Femur (tissue), 1 donor: ENCODE measurements at regions not wholly inside any gene's neighbourhood (a gene's known extent, or its start where the extent isn't known, plus 50 kb on each side); places are given as distances from the start of the nearest gene placed in this dataset.
"Not testable (repeated sequence)": the region's sequence is repeated elsewhere in the genome, so short reads cannot be mapped to it uniquely, and the experiment has no call there.

Experiments
- DNase-seq: peaks from one replicate; pipeline ENCODE4 v3.0.0-alpha.2; 2017

GRCh38 chr15:23750179-23750578 is 63.1 kb upstream of the NDN start:
- no peak for DNase-seq

DNA sequence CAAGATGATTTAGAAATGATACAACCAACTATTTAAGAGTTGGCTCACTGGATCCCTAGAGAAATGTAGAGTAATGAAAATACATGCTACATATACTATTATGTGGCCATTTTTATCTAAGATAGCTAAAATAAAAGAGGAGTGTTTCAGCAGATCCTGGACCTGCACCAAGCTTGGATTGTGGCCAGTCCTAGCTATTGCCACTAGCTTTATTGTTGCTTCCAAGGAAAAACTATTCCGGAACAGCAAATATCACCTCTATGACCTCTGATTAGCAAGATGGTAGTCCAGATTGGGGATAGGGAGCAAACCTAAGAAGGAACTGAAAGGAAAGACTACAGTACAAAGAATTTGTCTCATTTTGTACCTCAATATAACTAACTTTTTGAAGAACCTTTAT is 63.7 kb upstream of the NDN start:
- no peak for DNase-seq

- no peak for DNase-seq
These were observed 66.1 kb upstream of the NDN start for GRCh38 chr15:23753248-23753647.

- DNase-seq = no peak
These were observed 71.8 kb upstream of the NDN start for GRCh38 chr15:23758891-23759290.

DNA sequence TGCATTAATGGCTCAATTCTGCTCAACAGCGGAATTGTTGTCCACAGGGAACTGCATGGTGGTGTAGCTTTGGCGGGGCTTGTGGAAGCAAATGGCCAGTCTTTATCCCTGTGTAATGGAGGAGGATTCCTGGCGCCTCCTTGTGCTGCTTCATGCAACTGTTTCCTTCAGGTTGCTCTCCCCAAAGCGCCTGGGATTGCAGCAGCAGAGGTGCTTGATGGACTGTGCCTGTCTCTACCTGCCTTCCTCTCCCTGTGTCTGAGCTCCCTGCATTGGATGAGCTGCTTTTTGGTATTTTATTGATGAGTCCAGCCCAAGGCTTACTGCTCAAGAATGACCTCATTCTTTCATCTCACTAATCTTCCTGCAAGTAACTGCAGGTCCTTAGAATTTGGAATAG is 72.9 kb upstream of the NDN start:
- DNase-seq = no peak

DNA sequence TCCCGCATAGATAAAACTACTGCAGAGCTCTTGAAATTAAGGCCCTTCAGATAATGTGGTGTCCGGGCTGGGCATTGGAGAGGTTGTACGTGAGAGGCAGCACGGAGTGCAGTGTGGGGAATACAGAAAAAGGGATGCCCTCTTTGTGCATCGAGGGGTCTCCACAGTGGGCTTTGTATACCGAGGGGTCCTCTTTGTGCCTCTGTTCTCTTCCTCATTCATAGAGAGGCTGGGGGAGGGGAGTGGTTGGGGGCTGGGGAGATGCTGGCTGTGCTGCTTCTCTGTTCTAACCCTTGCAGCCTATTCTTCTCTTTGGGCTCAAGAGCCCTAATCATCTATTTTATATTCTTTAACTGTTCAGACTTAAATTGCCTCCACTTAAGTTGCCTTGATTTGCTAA is 74.3 kb upstream of the NDN start:
- no peak for DNase-seq

DNA sequence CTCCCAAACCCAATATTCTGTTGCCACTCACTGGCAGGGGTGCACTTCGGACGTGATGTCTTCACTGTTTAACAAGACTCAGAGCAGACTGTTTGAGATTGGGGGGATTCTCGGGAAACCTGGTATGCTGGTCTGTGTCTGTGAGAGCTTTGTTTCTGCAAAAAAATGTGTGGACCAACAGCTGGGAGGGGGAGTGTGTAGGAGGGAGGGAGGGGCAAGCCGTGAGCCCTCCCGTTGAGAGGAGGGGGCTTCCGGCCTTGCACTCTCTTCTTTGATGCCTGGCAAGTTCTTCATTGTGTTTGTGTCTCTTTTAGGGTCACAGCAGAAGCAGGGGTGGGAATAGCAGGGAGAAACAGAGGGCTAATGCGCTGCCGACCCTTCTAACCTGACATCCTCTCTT is 74.9 kb upstream of the NDN start:
- DNase-seq = no peak

GRCh38 chr15:23763021-23763420 is 75.9 kb upstream of the NDN start:
- DNase-seq = no peak

GRCh38 chr15:23764306-23764705 is 77.2 kb upstream of the NDN start:
- DNase-seq = no peak

GRCh38 chr15:23764716-23765115 is 77.6 kb upstream of the NDN start:
- DNase-seq = no peak

DNA sequence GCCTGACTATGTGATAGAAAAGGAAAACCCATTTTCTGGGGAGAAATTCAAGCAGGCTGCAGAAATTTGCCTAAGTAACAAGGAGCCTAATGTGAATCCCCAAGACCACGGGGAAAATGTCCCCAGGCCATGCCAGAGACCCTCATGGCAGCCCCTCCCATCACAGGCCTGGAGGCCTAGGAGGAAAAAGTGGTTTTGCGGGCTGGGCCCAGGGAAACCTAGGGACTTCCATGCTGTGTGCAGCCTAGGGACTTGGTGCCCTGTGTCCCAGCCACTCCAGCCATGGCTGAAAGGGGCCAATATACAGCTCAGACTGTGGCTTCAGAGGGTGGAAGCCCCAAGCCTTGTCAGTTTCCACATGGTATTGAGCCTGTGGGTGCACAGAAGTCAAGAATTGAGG is 79.7 kb upstream of the NDN start:
- DNase-seq = not testable (repeated sequence)

GRCh38 chr15:23773093-23773492 is 86.0 kb upstream of the NDN start:
- no peak for DNase-seq

- no peak for DNase-seq
These were observed 100.4 kb upstream of the NDN start for GRCh38 chr15:23787346-23788105.

DNA sequence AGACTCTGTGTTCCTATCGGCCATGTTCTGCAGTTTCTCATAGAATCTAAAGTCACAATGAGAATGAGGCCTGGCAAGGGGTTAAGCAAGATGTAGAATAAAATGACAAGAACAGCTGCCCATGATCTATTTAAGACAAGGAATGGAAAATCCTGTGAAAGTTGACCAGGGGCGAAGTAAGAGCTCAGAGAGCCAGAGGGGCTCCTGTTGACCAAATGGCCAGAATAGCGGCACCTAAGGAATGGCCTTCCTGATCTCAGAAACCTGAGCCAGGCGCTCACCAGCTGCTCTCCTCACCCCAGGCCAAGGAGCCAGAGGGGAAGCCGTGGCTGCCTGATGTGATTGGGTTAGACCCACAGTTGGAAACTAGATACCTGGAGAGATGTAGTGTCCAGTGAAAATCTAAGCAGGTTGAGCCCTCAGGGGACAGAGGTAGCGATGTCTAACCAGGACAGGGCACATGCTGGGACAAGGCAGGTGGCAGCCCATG is 106.1 kb upstream of the NDN start:
- DNase-seq = no peak

- peak; percentile 38 for DNase-seq
These were observed 110.8 kb upstream of the NDN start for GRCh38 chr15:23797747-23798446.

DNA sequence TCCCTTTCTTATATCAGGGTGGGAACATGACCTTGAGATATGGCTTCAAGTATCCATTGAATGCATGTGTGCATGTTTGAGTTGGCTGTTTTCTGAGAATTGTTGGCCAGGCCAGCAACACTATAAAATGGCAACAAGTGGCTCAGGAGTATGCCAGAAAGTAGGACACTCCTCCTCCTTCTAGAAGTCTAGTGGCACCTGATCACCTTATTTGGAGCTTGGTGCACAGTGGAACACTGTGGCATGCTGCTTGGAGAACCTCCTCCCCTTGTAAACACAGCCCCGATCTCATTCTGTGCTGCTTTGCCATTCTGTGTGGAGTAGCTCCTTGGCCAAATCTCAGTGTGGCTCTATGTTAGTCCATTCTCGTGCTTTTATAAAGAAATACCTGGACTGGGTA is 114.8 kb upstream of the NDN start:
- DNase-seq = no peak

GRCh38 chr15:23802896-23803435 is 115.9 kb upstream of the NDN start:
- not testable (repeated sequence) for DNase-seq

GRCh38 chr15:23806980-23807379 is 119.9 kb upstream of the NDN start:
- DNase-seq = no peak

GRCh38 chr15:23823508-23823907 is 136.4 kb upstream of the NDN start:
- DNase-seq = no peak

DNA sequence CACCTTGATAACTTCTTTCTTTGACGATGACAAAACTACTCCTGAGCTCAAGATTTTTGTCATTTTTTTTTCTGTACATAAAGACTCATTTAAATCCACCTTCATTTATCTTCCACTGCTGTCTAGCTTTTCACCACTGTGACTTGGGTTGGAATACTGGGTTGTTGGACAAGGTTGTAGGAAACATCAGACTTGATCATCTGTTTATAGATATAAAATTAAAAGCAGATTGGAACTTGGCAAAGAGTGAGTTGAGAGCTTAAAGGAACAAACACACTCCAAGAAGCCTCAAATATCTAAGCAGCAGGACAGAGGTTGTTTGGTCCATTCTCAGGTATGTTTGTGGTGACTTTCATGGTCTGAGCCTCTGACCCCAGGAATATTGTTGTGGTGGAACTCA is 141.7 kb upstream of the NDN start:
- no peak for DNase-seq

DNA sequence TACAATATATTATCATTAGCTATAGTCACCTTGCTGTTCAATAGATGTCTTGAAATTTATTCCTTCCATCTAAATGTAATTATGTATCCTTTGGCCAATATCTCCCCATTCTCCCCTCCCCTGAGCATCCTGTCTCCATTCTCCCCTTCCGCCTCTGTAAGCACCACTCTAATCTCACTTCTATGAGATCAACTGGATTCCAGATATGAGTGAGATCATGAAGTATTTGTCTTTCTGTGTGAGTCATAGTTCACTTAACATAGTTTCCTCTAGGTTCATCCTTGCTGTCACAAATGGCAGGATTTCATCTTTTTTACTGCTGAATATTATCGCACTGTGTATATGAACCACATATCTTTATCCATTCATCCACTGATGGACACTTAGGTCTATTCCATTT is 148.8 kb upstream of the NDN start:
- no peak for DNase-seq

DNA sequence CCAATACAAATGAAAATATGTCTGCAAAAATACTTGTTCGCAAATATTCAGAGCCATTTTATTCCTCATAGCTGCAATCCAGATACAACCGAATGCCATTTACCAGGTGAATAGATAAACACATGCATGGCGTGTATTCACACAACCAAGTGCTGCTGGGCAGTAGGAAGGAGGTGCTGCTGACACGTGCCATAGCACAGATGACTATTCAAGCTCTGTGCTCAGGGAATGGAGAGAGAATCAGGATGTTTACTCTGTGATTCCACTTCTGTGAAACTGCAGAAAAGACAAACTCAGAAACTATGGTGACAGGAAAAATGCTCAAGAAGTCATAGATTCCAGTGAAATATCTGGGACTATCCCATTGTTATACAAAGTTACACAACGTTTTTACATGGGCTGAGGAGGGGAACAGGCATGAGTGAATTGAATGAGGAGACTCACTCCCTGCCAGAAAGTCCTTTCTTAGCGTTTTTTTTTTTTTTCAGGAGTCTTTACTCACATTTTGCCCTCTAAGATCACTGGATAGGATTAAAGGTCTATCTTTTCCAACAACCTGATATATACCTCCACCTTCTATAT is 152.9 kb upstream of the NDN start:
- no peak for DNase-seq

GRCh38 chr15:23846218-23846617 is 159.1 kb upstream of the NDN start:
- DNase-seq = no peak

DNA sequence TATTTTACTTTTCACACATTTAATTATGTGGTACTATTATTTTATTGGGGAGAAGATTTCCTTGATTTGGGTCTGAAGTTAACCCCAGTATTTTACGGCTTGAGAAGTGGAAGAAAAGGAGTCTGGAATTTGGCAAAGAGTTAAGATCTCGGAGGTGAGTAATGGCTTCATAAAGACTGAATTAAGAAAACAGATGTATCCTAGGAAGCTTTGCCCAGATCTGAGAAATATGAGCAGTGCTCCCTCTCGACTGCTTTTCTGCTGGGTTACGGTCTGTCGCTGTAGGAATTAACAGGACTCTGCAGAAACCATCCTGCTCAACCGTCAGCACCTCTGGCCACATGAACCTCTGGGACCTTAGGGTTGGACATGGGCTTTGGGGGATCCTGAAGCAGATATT is 163.6 kb upstream of the NDN start:
- no peak for DNase-seq
